Caco-2 (cell line): ENCODE measurements at regions not wholly inside any gene's neighbourhood (a gene's known extent, or its start where the extent isn't known, plus 50 kb on each side); places are given as distances from the start of the nearest gene placed in this dataset.

Experiments
- BruUV-seq: library from RNA; stranded (reverse); fragments of 400-500 nt; replicated peaks from 2 replicates; lab custom pipeline; 2021; lab: Mats Ljungman, UMichigan
- CTCF ChIA-PET: fragments of 300-600 bp; sonication (Branson Sonifier 250); formaldehyde crosslinking; loops from one replicate; lab custom pipeline; 2022; ENCODE audit warnings: antibody characterized with exemption; lab: Charles Lee
- POLR2A ChIA-PET: fragments of 300-600 bp; sonication (Branson Sonifier 250); formaldehyde crosslinking; loops from one replicate; lab custom pipeline; 2022; ENCODE audit warnings: antibody characterized with exemption; lab: Charles Lee
- DNase-seq, 2 experiments: peaks; one replicate each; pipeline versions ENCODE4 v3.0.0 to v3.0.0-alpha.2; 2020 to 2022
- H3K27me3 ChIP-seq: replicated peaks from 2 replicates; pipeline ENCODE4 v1.6.0; 2011; ENCODE audit warnings: low read length; ENCODE audit not compliant: control insufficient read depth, insufficient read depth
- H3K36me3 ChIP-seq: 2 replicates; pipeline ENCODE4 v1.5.1; 2011; ENCODE audit warnings: low read length; ENCODE audit not compliant: control insufficient read depth, insufficient read depth
- H3K4me1 ChIP-seq: fragments of 250-450 bp; sonication (Bioruptor Pico); 2 replicates; pipeline ENCODE4 v1.5.1; 2020; ENCODE audit warnings: mild to moderate bottlenecking
- H3K4me3 ChIP-seq: 2 replicates; pipeline ENCODE4 v1.5.1; 2011; ENCODE audit warnings: low read depth, mild to moderate bottlenecking, control low read depth, low read length
- H3K9me3 ChIP-seq: fragments of 250-450 bp; sonication (Bioruptor Pico); 2 replicates; pipeline ENCODE4 v1.5.1; 2020; ENCODE audit warnings: mild to moderate bottlenecking, moderate library complexity
- H3K27ac Mint-ChIP-seq: one replicate; pipeline ENCODE4 v1.8.0; 2022; ENCODE audit warnings: mixed read lengths; ENCODE audit not compliant: unreplicated experiment
- H3K27me3 Mint-ChIP-seq: one replicate; pipeline ENCODE4 v1.8.0; 2022; ENCODE audit warnings: mixed read lengths; ENCODE audit not compliant: insufficient read depth, unreplicated experiment
- H3K36me3 Mint-ChIP-seq: one replicate; pipeline ENCODE4 v1.8.0; 2022; ENCODE audit warnings: mild to moderate bottlenecking, mixed read lengths; ENCODE audit not compliant: insufficient read depth, unreplicated experiment
- H3K4me1 Mint-ChIP-seq: one replicate; pipeline ENCODE4 v1.8.0; 2022; ENCODE audit warnings: low read depth, mixed read lengths; ENCODE audit not compliant: unreplicated experiment
- H3K4me3 Mint-ChIP-seq: one replicate; pipeline ENCODE4 v1.8.0; 2022; ENCODE audit warnings: mild to moderate bottlenecking, moderate library complexity, mixed read lengths; ENCODE audit not compliant: unreplicated experiment
- H3K9me3 Mint-ChIP-seq: one replicate; pipeline ENCODE4 v1.8.0; 2022; ENCODE audit warnings: mixed read lengths; ENCODE audit not compliant: unreplicated experiment
- CTCF ChIP-seq, 2 experiments: fragments of 200-600 bp in 1 of 2; IDR thresholded peaks; 1 replicate in 1 of 2; 2 replicates in 1 of 2; pipeline versions ENCODE4 v1.5.1 to v1.8.0; 2011 to 2022; ENCODE audit warnings: antibody characterized with exemption in 1 of 2, control low read depth in 1 of 2, inconsistent platforms in 1 of 2, low read depth in 1 of 2, low read length in 1 of 2, mild to moderate bottlenecking in 1 of 2, moderate library complexity in 1 of 2; ENCODE audit not compliant: insufficient read depth in 1 of 2, severe bottlenecking in 1 of 2, unreplicated experiment in 1 of 2
- intact Hi-C: fragments of 100-400 bp; cut with micrococcal nuclease; formaldehyde crosslinking; loops from one replicate; pipeline ENCODE4 v1.10.0; 2022; ENCODE audit not compliant: unreplicated experiment

- Mint-ChIP-seq H3K9me3 (no peaks in the 10 kb centered on the region), H3K4me3 (no peak overlapping the region), H3K4me1 (no peaks in the 10 kb centered on the region), H3K27ac (no peak overlapping the region), H3K36me3 (no peaks in the 10 kb centered on the region), H3K27me3 (no peaks in the 10 kb centered on the region)
- H3K36me3 ChIP-seq, result no peaks in the 10 kb centered on the region
- CTCF ChIA-PET, result no interaction called here
- TF ChIP-seq CTCF (IDR thresholded peaks at IDR 0.05; ENCODE audit: insufficient read depth in 1 of 2, low read depth in 1 of 2, low read length in 1 of 2, severe bottlenecking in 1 of 2, unreplicated experiment in 1 of 2), result no peak
- BruUV-seq, result no TSS peak
- peaks cover 5% of the 10 kb centered on the region; the same call in 1 of the 2 replicates for H3K4me1 ChIP-seq
- no peak overlapping the region for H3K4me3 ChIP-seq
- H3K9me3 ChIP-seq, result no peaks in the 10 kb centered on the region; the same call in 1 of the 2 replicates
- POLR2A ChIA-PET, result no interaction called here
- no peak for DNase-seq
- intact Hi-C loops, result no loop called here
- H3K27me3 ChIP-seq, result no peaks in the 10 kb centered on the region
Observed at GRCh38 chr1:234681990-234682389, 72.0 kb upstream of the IRF2BP2 start.

DNA sequence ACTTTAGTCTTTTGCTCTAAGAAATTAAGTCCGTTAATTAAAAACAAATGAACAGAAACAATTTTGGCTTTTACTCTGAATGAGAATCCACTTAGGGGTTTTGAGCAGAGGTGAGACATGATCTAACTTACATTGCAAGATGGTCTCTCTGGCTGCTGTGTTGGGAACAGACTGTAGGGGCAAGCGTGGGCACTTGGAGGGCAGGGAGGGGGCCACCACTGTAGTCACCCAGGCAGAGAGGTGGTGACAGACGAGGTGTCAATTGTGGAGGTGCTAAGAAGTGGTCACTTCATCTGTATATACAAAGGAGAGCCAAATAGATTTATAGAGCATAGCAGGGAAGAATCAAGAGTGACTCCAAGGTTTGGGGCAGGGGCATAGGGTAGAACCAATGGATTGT, 71.1 kb upstream of the IRF2BP2 start:
- ChIA-PET CTCF (no interaction called here), POLR2A (no interaction called here)
- Histone ChIP-seq H3K4me3 (no peak overlapping the region), H3K27me3 (no peaks in the 10 kb centered on the region), H3K9me3 (no peaks in the 10 kb centered on the region), H3K36me3 (no peaks in the 10 kb centered on the region), H3K4me1 (peaks cover 6% of the 10 kb centered on the region)
- Mint-ChIP-seq H3K9me3 (no peaks in the 10 kb centered on the region), H3K36me3 (no peaks in the 10 kb centered on the region), H3K27ac (no peak overlapping the region), H3K27me3 (no peaks in the 10 kb centered on the region), H3K4me3 (no peak overlapping the region), H3K4me1 (no peaks in the 10 kb centered on the region)
- no TSS peak for BruUV-seq
- DNase-seq, result no peak
- TF ChIP-seq CTCF (IDR thresholded peaks at IDR 0.05; ENCODE audit: insufficient read depth in 1 of 2, low read depth in 1 of 2, low read length in 1 of 2, severe bottlenecking in 1 of 2, unreplicated experiment in 1 of 2), result no peak
- intact Hi-C loops, result no loop called here

DNA sequence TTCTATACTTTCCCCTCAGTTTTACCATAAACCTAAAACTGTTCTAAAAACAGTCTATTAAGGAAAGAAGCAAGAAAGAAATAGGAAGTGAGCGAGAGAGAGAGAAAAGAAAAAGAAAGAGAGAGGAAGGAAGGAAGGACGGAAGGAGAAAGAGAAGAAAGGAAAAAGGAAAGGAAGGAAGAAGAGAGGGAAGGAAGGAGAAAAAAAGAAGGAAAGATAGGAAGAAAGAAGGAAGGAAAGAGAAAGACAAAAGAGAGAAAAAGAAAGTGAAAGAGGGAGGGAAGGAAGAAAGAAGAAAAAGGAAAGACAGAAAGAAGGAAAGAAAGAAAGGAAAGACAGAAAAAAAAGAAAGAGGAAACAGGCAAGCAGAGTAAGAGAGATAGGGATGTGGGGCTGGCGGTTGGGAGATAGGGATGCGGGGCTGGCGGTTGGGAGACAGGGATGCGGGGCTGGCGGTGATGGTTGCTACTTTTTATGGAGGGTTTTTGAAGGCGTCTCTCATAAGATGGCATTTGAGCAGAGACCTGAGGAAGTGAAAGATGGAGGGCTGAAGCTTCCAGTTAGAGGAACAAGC, 70.4 kb upstream of the IRF2BP2 start:
- BruUV-seq, result no TSS peak
- no peak overlapping the region for H3K4me3 ChIP-seq
- H3K9me3 ChIP-seq, result no peaks in the 10 kb centered on the region
- DNase-seq, result no peak
- CTCF ChIA-PET, result no interaction called here
- Mint-ChIP-seq H3K9me3 (no peaks in the 10 kb centered on the region), H3K36me3 (no peaks in the 10 kb centered on the region), H3K27ac (no peak overlapping the region), H3K4me1 (peaks cover 4% of the 10 kb centered on the region), H3K4me3 (no peak overlapping the region), H3K27me3 (no peaks in the 10 kb centered on the region)
- POLR2A ChIA-PET, result no interaction called here
- intact Hi-C loops, result no loop called here
- H3K4me1 ChIP-seq, result peaks cover 13% of the 10 kb centered on the region
- no peaks in the 10 kb centered on the region for H3K27me3 ChIP-seq
- H3K36me3 ChIP-seq, result no peaks in the 10 kb centered on the region
- no peak for TF ChIP-seq CTCF (IDR thresholded peaks at IDR 0.05; ENCODE audit: insufficient read depth in 1 of 2, low read depth in 1 of 2, low read length in 1 of 2, severe bottlenecking in 1 of 2, unreplicated experiment in 1 of 2)
